ENCODE measurements at regions not wholly inside any gene's neighbourhood (a gene's known extent, or its start where the extent isn't known, plus 50 kb on each side); places are given as distances from the start of the nearest gene placed in this dataset.

GRCh38 chr13:57946361-57946760 is 314.8 kb downstream of the PCDH17 start:
- TF ChIP-seq PATZ1 (CRISPR knock-in tag; IDR thresholded peaks at IDR 0.05; ENCODE audit: borderline replicate concordance) (no peak), CREB5 (CRISPR knock-in tag; IDR thresholded peaks at IDR 0.05; ENCODE audit: low read depth) (no peak), TOX (CRISPR knock-in tag; IDR thresholded peaks at IDR 0.05; ENCODE audit: borderline replicate concordance) (no peak), ZNF70 (CRISPR knock-in tag; IDR thresholded peaks at IDR 0.05) (no peak), OSR1 (CRISPR knock-in tag; IDR thresholded peaks at IDR 0.05) (no peak), ARNTL (CRISPR knock-in tag; IDR thresholded peaks at IDR 0.05; ENCODE audit: borderline replicate concordance, low read depth) (no peak), RARB (CRISPR knock-in tag; IDR thresholded peaks at IDR 0.05) (no peak)

All from SK-N-SH treated with all-trans-retinoic acid at 6 μM for 48 hours (cell line).